GM21717 (cell line): ENCODE measurements at regions not wholly inside any gene's neighbourhood (a gene's known extent, or its start where the extent isn't known, plus 50 kb on each side); places are given as distances from the start of the nearest gene placed in this dataset.
"Not testable (repeated sequence)": the region's sequence is repeated elsewhere in the genome, so short reads cannot be mapped to it uniquely, and the experiment has no call there.

Experiments
- ATAC-seq: cut with Tn5 transposase; IDR thresholded peaks from one replicate; pipeline ENCODE4 v1.9.1; 2021; ENCODE audit warnings: mild to moderate bottlenecking, moderate library complexity; ENCODE audit not compliant: unreplicated experiment

DNA sequence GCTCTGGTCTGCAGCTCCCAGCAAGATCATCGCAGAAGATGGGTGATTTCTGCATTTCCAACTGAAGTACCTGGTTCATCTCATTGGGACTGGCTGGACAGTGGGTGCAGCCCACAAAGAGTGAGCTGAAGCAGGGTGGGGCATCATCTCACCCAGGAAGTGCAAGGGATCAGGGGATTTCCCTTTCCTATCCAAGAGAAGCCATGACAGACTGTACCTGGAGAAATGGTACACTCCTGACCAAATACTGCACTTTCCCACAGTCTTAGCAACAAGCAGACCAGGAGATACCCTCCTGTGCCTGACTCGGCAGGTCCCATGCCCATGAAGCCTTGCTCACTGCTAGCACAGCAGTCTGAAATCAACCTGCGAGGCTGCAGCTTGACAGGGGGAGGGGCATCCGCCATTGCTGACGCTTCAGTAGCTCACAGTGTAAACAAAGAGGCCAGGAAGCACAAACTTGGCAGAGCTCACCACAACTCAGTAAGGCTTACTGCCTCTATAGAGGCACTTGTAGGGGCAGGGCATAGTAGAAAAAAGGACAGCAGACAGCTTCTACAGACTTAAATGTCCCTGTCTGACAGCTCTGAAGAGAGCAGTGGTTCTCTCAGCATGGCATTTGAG lies 60.5 kb downstream of the AREG start:
- ATAC-seq, result not testable (repeated sequence)

DNA sequence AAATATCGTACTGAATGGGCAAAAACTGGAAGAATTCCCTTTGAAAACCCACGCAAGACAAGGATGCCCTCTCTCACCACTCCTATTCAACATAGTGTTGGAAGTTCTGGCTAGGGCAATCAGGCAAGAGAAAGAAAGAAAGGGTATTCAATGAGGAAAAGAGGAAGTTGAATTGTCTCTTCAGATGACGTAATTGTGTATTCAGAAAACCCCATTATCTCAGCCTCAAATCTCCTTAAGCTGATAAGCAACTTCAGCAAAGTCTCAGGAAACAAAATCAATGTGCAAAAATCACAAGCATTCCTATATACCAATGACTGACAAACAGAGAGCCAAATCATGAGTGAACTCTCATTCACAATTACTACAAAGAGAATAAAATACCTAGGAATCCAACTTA lies 64.4 kb downstream of the AREG start:
- ATAC-seq, result not testable (repeated sequence)

- ATAC-seq, result no peak
These were observed 71.4 kb downstream of the AREG start for GRCh38 chr4:74516303-74516702.

DNA sequence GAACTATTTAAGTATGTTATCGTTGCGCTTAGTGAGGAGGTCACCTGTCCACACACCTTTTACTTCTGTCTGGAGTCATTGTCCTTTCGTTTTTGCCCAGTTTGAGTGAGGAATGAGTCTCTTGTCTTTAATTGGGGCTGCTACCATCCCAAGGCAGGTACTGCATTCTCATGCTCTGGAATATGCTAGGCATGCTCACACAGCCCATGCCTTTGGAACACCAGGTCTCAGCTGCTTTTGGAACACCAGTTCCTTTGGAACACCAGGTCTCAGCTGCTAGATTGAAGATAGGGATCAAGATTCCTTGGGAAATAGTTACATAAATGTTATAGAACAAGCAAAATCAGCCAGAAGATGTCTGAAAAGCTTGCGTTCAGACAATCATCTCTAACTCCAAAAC lies 73.1 kb downstream of the AREG start:
- ATAC-seq, result no peak

- ATAC-seq, result no peak
These were observed 77.5 kb downstream of the AREG start for GRCh38 chr4:74522251-74522991.

DNA sequence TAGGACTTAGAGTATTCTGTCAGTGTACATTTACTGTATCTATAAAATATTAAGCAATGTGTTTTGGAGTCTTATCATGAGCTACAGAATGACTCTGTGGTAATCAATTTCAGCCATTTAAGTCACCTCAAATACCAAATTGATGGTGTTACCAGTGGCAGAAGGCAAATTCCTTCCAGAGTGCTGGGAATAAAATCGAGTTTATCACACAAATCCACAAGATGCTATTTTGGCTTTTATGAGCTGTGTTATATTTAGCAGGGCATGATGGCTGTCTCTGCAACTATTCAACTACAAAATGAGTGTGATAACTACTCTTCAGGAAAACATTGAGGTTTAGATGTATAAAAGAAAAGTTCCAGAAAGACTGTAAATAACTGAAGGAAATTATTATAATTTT lies 78.2 kb downstream of the AREG start:
- ATAC-seq, result no peak

- ATAC-seq, result no peak
These were observed 80.0 kb downstream of the AREG start for GRCh38 chr4:74524985-74525384.

DNA sequence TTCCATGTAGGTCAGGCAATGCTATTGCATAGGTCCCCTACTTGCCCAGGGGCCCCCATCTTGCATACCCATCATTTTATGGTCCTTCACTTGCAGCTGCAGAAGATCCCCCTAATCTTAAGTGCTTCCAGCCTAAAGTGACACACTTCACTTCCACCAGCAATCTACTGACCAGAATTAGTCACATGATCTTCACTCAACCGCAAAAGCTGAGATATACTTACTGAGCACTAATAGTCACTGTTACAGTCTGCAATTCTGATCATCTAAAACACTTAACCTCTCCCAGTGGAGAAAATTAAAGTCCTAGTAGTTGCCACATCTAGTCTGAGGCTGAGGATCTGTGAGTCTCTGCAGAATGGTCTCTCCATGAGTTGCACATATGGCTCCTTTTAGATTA lies 82.1 kb downstream of the AREG start:
- no peak for ATAC-seq

- no peak for ATAC-seq
These were observed 83.2 kb downstream of the AREG start for GRCh38 chr4:74528178-74528577.

DNA sequence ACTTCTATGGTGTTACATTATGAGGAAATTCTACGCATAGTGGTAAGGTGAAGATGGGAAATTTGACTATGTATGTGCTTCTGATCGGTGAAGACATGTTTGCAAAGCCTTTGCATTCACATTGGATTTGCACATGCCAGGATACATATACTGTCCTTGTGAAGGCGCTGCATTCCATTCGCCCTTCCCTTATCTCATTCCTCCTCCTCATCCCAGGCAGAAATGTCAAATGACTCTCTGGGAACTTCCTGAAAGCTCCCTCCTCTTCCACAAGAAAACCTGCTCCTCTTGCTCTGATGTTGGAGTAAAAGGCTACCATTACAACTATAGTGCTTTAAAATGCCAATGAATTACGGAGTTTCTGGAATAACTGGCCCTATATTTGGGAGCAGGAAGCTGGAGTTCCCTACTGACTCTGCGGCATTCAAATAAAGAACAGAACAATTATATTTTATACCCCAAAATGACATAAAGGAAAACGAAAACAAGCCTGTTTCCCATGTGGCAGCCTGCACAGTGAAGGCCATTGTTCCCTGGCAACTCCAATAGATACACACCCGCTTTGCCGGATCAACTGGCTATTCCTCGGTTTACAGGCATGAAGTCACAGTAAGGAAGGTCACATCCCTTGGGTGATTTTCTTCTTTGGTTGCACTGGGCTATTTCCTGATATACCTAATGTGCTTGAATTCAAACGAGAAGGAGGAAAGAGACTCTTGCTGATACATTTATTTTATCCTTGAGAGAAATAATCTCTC lies 84.5 kb downstream of the AREG start:
- ATAC-seq, result no peak

DNA sequence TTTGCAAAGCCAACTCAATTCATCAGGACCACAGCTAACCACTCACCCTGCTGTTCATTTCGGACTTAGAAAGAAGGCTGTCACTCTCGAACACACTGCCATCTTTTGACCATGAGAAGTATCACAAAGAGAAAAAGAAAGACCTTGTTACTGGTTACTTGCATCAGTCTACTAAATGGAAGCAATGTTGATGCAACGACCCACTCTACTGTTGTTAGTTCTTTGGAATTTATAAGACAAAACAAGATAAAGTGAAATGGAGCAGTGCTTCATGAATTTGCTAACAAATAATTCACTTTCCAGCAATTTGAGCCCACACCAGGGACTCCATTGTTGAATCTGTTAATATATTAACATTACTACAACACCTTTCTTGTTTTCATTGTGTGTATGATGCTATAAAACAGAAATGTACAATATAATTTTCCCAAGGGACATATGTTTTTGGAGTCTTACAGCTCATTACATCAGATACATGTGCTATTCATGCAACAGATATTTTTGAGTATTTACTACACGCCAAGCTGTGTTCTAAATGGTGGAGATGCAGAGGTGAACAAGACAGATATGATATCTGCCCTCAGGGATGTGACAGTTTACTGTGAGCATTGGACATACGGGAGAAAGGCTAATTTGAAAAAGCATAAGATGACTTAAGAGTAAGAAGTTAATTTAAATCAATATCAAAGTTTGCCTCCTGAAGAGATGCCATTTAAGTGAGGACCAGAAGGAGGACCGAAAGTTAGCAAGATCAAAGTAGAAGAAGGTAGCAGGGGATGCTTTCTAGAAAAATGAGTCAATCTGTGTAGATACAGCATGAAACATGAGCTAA lies 87.2 kb downstream of the AREG start:
- ATAC-seq, result peak; percentile 64

- no peak for ATAC-seq
These were observed 89.2 kb downstream of the AREG start for GRCh38 chr4:74534121-74534520.

DNA sequence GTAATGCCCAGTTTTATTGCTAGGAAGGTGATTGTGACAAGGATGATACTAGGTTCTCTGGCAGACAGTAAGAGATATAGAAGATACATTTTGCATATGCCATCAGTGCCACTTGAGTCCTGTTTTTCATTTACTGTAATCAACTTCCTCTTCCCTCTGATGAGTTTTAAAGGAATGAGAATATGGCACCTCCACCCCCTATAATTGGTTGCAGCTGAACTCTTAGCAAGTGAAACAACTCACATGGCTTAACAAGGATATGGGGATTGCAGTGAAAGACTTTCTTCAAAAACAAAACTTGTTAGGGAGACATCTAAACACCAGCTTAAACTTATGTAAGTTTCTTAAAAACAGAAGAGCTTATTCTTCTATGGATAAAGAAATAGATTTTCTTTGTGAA lies 90.0 kb downstream of the AREG start:
- no peak for ATAC-seq

DNA sequence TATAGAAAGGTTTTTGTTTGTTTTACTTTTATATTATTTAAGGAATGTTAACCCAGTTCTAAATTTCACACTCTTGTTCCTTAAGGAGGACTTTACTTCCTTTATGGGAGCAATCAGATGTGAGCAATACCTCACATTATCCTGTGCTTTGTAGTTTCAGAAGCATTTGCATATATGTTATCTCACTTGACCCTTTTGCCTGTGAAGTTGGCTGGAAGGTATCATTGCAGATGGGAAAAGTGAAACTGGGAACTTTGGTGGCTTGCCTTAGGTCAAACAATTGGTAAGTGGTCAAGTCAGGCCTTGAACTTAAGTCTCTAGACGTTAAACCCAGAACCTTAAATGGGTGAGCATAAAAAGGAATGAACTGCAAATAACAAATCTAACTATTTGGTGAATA lies 90.6 kb downstream of the AREG start:
- ATAC-seq, result no peak

GRCh38 chr4:74536557-74536956 lies 91.6 kb downstream of the AREG start:
- no peak for ATAC-seq

GRCh38 chr4:74537459-74537858 lies 92.5 kb downstream of the AREG start:
- ATAC-seq, result no peak

DNA sequence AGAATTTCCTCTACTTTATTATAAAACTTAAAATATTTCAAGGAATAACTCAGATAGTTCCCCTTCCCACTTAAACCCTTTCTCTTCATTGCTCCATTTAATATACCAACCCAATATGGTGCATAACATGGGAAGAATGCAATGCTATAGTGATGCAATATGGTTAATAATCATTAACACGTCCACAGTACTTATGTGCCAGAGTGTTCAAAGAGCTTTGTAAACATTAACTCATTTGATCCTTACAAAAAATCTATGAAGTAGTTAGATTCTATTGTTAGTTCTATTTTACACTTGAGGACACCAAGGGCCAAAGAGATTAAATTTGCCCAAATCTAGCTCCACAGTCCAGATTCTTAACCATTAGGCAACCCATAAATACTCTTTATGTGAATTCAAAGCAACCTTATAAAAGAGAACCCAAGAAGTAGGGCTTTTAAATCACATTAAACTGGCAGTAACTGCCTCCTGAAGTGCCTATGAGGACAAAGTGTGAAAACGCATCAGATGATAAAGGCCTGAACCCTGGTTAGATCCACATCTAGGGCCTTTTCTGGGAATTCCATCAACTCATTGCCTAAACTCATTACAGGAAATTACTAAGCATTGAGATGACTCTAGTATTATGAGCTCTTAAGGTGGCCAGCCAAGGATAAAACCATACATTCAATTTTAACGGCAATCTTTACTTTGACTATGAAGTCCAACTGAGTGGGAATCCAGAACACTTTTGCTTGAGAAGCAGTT lies 94.3 kb downstream of the AREG start:
- no peak for ATAC-seq

DNA sequence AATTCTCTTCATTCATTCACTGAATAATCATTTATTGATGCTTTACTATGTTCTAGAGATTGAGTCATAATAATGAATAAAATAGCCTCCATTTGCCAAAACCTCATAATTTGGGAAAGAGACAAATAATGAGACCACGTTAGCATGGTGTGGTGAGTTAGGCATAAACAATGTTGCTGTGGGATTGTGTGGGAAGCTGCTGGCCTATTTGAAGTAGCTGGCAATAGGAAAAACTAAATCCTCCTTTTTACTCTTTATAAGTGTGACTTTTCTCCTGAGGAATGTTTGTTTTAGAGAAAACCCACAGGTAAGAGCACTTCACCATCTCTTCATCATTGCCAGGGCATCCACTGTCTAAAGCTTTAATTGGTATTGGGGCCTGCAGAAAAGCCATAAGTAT lies 95.3 kb downstream of the AREG start:
- ATAC-seq, result no peak

GRCh38 chr4:74541667-74542066 lies 96.7 kb downstream of the AREG start:
- ATAC-seq, result no peak

DNA sequence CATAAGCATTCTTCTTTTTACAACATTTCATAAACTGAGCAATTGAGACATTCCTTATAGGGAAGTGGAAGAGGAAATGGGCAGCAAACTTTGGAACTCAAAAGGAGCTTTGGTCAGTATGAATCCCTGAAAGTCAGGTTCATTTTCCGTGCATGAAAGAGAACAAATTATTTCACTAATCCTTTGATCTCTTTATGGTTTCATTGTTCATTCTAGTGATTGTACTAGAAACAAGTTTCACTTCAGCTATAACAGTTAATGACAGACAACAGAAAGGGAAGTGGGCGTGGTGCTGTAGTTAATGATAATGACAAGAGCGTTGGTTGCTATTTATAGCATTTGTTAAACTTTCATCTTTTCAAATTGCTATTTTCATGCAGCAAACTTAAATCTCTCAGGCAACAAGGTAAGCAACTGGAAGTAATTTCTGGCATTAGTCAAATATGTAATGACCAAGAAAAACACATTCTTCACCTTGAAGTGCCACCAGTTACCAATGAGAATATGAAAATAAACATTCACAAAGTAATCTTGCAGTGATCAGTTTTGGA lies 98.4 kb downstream of the AREG start:
- peak; percentile 64 for ATAC-seq
